ENCODE measurements at regions not wholly inside any gene's neighbourhood (a gene's known extent, or its start where the extent isn't known, plus 50 kb on each side); places are given as distances from the start of the nearest gene placed in this dataset.

GRCh38 chr3:181909241-181909640 lies 197.5 kb downstream of the SOX2 start:
- H3K9ac ChIP-seq (ENCODE audit: low read length), result no peak overlapping the region
- peaks cover 3% of the 10 kb centered on the region for H3K4me1 ChIP-seq (ENCODE audit: insufficient read depth, low read length)
- Mint-ChIP-seq H3K36me3 (ENCODE audit: low read depth, unreplicated experiment) (no peaks in the 10 kb centered on the region), H3K4me1 (ENCODE audit: low read depth, unreplicated experiment) (peaks cover 7% of the 10 kb centered on the region), H3K4me3 (ENCODE audit: unreplicated experiment) (no peak overlapping the region), H3K27me3 (ENCODE audit: low read depth, unreplicated experiment) (peaks cover 5% of the 10 kb centered on the region), H3K9me3 (ENCODE audit: unreplicated experiment) (no peaks in the 10 kb centered on the region), H3K27ac (ENCODE audit: unreplicated experiment) (no peak overlapping the region)
- no peak for TF ChIP-seq EZH2 (IDR thresholded peaks at IDR 0.05; ENCODE audit: insufficient read depth, low read length)
- TF ChIP-seq CTCF (IDR thresholded peaks at IDR 0.05; ENCODE audit: insufficient read depth, low read depth, low read length), result no peak
- no peaks in the 10 kb centered on the region for H3K36me3 ChIP-seq (ENCODE audit: insufficient read depth, low read length)
- no peaks in the 10 kb centered on the region for H4K20me1 ChIP-seq (ENCODE audit: insufficient read depth, low read length)
- DNase-seq (ENCODE audit: low read depth) (no peak), FAIRE-seq (no peak)
- no peak overlapping the region for H3K27ac ChIP-seq (ENCODE audit: low read depth, low read length)
- no peaks in the 10 kb centered on the region for H3K79me2 ChIP-seq (ENCODE audit: insufficient read depth, low read length)
- H3K27me3 ChIP-seq (ENCODE audit: insufficient read depth, low read length), result no peaks in the 10 kb centered on the region
- no peaks in the 10 kb centered on the region for H3K9me3 ChIP-seq (ENCODE audit: insufficient read depth, low read depth, low read length)
- no peak overlapping the region for H3K4me3 ChIP-seq (ENCODE audit: insufficient read depth, low read depth, low read length)
- no peak overlapping the region for H2AFZ ChIP-seq (ENCODE audit: low read depth, low read length)
- no peak overlapping the region for H3K4me2 ChIP-seq (ENCODE audit: low read length)

GRCh38 chr3:181912384-181912783 lies 200.7 kb downstream of the SOX2 start:
- H2AFZ ChIP-seq (ENCODE audit: low read depth, low read length), result no peak overlapping the region
- no peak overlapping the region for H3K4me2 ChIP-seq (ENCODE audit: low read length)
- no peak overlapping the region for H3K4me3 Mint-ChIP-seq (ENCODE audit: unreplicated experiment)
- no peaks in the 10 kb centered on the region for H3K9me3 Mint-ChIP-seq (ENCODE audit: unreplicated experiment)
- H3K4me1 Mint-ChIP-seq (ENCODE audit: low read depth, unreplicated experiment), result peaks cover 7% of the 10 kb centered on the region
- H3K27ac Mint-ChIP-seq (ENCODE audit: unreplicated experiment), result no peak overlapping the region
- H3K27me3 ChIP-seq (ENCODE audit: insufficient read depth, low read length), result no peaks in the 10 kb centered on the region
- H3K36me3 ChIP-seq (ENCODE audit: insufficient read depth, low read length), result no peaks in the 10 kb centered on the region
- TF ChIP-seq CTCF (IDR thresholded peaks at IDR 0.05; ENCODE audit: insufficient read depth, low read depth, low read length) (no peak), EZH2 (IDR thresholded peaks at IDR 0.05; ENCODE audit: insufficient read depth, low read length) (no peak)
- FAIRE-seq (no peak), DNase-seq (ENCODE audit: low read depth) (no peak)
- peaks cover 8% of the 10 kb centered on the region for H3K27me3 Mint-ChIP-seq (ENCODE audit: low read depth, unreplicated experiment)
- no peaks in the 10 kb centered on the region for H3K79me2 ChIP-seq (ENCODE audit: insufficient read depth, low read length)
- peaks cover 3% of the 10 kb centered on the region for H3K4me1 ChIP-seq (ENCODE audit: insufficient read depth, low read length)
- no peaks in the 10 kb centered on the region for H3K36me3 Mint-ChIP-seq (ENCODE audit: low read depth, unreplicated experiment)
- H3K9ac ChIP-seq (ENCODE audit: low read length), result no peak overlapping the region
- no peak overlapping the region for H3K27ac ChIP-seq (ENCODE audit: low read depth, low read length)
- no peak overlapping the region for H3K4me3 ChIP-seq (ENCODE audit: insufficient read depth, low read depth, low read length)
- no peaks in the 10 kb centered on the region for H4K20me1 ChIP-seq (ENCODE audit: insufficient read depth, low read length)
- no peaks in the 10 kb centered on the region for H3K9me3 ChIP-seq (ENCODE audit: insufficient read depth, low read depth, low read length)

- Histone ChIP-seq H3K4me3 (ENCODE audit: insufficient read depth, low read depth, low read length) (no peak overlapping the region), H3K79me2 (ENCODE audit: insufficient read depth, low read length) (no peaks in the 10 kb centered on the region), H3K4me1 (ENCODE audit: insufficient read depth, low read length) (peaks cover 3% of the 10 kb centered on the region), H3K4me2 (ENCODE audit: low read length) (no peak overlapping the region), H3K9me3 (ENCODE audit: insufficient read depth, low read depth, low read length) (no peaks in the 10 kb centered on the region), H3K27me3 (ENCODE audit: insufficient read depth, low read length) (no peaks in the 10 kb centered on the region), H3K27ac (ENCODE audit: low read depth, low read length) (no peak overlapping the region), H3K36me3 (ENCODE audit: insufficient read depth, low read length) (no peaks in the 10 kb centered on the region), H2AFZ (ENCODE audit: low read depth, low read length) (no peak overlapping the region), H3K9ac (ENCODE audit: low read length) (no peak overlapping the region), H4K20me1 (ENCODE audit: insufficient read depth, low read length) (no peaks in the 10 kb centered on the region)
- DNase-seq (ENCODE audit: low read depth), result peak; percentile 41
- Mint-ChIP-seq H3K4me3 (ENCODE audit: unreplicated experiment) (no peak overlapping the region), H3K27ac (ENCODE audit: unreplicated experiment) (no peak overlapping the region), H3K9me3 (ENCODE audit: unreplicated experiment) (no peaks in the 10 kb centered on the region), H3K27me3 (ENCODE audit: low read depth, unreplicated experiment) (peaks cover 8% of the 10 kb centered on the region), H3K36me3 (ENCODE audit: low read depth, unreplicated experiment) (no peaks in the 10 kb centered on the region), H3K4me1 (ENCODE audit: low read depth, unreplicated experiment) (peaks cover 1% of the 10 kb centered on the region)
- TF ChIP-seq CTCF (IDR thresholded peaks at IDR 0.05; ENCODE audit: insufficient read depth, low read depth, low read length), result no peak
- no peak for TF ChIP-seq EZH2 (IDR thresholded peaks at IDR 0.05; ENCODE audit: insufficient read depth, low read length)
- no peak for FAIRE-seq
Observed at GRCh38 chr3:181913254-181913653, 201.5 kb downstream of the SOX2 start.

All from astrocyte (in vitro differentiated cells and primary cell).